ENCODE measurements at regions not wholly inside any gene's neighbourhood (a gene's known extent, or its start where the extent isn't known, plus 50 kb on each side); places are given as distances from the start of the nearest gene placed in this dataset.

DNA sequence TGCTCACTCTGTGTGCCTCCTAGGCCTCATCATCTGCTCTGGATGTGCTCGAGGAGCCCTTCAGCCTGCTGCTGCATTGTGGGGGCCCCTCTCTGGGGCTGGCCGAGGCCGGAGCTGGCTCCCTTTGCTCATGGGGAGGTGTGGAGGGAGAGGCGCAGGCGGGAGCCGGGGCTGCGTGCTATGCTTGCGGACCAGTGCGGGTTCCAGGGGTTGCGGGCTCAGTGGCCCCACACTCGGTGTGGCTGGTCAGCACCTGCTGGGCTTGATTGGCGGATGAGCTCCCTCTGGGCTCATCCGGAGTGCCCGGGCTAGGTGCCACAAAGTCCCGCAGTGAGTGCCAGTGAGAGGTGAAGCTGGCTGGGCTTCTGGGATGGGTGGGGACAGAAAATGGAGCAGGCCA is 264.2 kb downstream of the SI start:
- TF ChIP-seq GATA3 (IDR thresholded peaks at IDR 0.05; ENCODE audit: low read depth, low read length) = no peak
- no peak for TF ChIP-seq GATA2 (IDR thresholded peaks at IDR 0.05; ENCODE audit: low read depth, low read length)

DNA sequence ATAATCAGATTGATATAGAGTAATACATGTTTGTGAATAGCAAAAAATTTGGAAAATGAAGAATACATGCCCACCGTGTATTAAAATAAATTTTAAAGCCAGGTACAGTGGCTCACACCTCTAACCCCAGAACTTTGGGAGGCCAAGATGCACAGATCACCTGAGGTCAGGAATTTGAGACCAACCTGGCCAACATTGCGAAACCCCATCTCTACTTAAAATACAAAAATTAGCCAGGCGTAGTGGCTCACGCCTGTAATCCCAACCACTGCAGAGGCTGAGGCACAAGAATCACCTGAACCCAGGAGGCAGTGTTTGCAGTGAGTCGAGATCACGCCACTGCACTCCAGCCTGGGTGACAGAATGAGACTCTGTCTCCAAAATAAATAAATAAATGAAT is 266.3 kb downstream of the SI start:
- TF ChIP-seq GATA2 (IDR thresholded peaks at IDR 0.05; ENCODE audit: low read depth, low read length) (no peak), GATA3 (IDR thresholded peaks at IDR 0.05; ENCODE audit: low read depth, low read length) (no peak)

DNA sequence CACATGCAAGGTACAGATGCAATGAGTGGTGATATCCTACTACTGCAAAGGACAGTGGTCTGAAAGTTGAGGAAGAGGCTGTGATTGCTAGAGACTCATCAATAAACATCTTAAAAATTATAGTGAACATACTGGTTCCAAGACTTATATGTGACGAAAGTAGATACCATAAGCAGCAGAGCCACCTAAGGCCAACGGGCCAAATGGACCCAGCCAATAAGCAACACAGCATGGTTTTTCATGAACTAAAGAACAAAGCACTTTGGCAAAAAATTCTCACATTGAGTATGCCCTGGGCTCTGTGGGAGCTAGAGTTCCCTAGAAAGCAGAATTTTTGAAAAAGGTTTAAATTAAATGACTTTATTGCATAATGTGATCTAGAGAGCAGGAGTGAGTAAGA is 272.1 kb downstream of the SI start:
- no peak for TF ChIP-seq GATA2 (IDR thresholded peaks at IDR 0.05; ENCODE audit: low read depth, low read length)

DNA sequence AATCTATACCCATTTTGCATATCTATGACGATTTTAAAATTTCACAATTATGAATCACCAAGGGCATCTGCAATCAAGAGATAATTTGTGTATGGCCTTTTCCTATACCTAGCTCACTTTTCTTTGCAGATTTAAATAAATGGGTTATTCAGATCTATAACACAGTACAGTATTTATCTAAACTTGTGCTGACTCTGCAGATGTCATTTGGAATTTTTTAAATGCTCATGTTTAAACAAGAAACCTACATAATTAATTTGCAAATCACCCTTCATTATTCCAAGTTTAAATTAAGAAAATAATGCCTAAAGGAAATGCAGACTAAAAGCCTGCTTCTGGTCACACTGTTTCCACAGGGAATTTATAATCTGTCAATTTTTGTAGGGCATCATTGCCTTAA is 284.2 kb downstream of the SI start:
- TF ChIP-seq GATA2 (IDR thresholded peaks at IDR 0.05; ENCODE audit: low read depth, low read length) (no peak), GATA3 (IDR thresholded peaks at IDR 0.05; ENCODE audit: low read depth, low read length) (no peak)

DNA sequence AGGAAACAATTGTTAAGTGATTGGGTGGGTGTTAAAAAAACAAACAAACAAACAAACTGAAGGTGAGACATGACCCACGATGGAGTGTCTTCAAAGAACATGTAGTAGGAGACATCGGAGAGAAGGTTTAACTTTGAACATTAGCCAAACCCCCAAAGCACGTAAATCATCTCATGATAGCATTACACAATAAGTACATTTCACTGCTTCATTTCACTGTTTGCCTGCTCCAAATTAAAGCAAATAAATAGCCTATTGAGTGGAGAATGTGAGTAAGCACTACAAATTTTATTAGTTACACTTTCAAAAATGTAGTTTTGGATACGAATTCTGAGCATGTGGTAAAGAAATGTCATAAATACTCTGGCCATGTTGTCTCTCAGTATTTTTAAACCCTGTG is 287.0 kb downstream of the SI start:
- TF ChIP-seq GATA3 (IDR thresholded peaks at IDR 0.05; ENCODE audit: low read depth, low read length) = no peak

DNA sequence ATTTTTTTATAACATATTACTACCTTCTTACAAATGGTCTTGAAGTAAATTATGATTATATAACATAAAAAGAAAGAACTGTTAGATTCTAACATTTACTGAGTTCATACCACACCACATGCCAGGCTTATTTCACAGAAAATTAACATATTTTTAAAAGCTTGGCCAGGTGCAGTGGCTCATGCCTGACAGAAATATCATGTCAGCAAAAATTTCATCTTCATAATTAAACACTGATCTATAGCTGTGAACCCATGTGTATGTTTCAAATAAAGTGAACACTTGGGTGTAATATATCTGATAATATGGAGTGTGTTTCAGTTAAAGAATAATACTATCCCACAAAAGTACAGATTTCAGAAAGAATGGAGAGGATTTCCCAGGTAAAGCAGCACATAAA is 296.5 kb downstream of the SI start:
- TF ChIP-seq GATA3 (IDR thresholded peaks at IDR 0.05; ENCODE audit: low read depth, low read length) (no peak), GATA2 (IDR thresholded peaks at IDR 0.05; ENCODE audit: low read depth, low read length) (no peak)

DNA sequence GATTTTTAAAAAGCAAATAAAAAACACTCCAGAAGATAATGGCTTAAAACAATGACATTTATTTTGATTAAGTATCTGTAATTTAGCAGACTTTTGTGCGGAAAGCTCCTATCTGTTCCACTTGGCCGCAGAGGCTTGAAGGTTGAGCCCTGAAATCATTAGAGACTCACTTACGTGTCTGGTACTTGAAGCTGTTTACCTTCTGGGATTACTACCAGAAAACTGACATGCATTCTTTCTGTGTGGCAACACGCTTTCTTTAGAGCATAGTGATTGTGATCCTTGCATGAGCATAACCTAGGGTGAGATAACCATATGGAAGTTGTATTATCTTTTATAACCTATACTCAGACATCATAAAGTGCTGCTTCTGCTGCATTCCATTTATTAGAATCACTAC is 298.5 kb downstream of the SI start:
- TF ChIP-seq GATA2 (IDR thresholded peaks at IDR 0.05; ENCODE audit: low read depth, low read length) (no peak), GATA3 (IDR thresholded peaks at IDR 0.05; ENCODE audit: low read depth, low read length) (no peak)

DNA sequence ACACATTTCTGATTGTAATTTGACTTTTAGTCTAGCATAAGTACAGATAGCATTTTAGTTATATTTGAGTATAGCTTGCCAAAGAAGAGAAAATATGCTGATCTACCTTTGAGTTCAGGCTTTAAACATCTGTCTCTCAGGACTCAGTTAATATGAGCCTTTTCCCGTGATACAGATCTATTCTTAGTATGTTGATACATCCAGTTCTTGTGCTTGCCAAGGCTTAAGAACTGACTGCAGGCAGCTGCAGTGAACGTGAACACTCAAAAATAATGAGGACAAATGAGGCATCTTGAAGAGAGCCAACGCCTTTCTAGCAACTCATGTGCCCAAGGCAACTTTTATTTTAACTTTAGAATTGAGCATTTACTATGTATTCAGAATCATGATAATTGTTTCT is 325.5 kb downstream of the SI start:
- TF ChIP-seq GATA2 (IDR thresholded peaks at IDR 0.05; ENCODE audit: low read depth, low read length) = no peak

DNA sequence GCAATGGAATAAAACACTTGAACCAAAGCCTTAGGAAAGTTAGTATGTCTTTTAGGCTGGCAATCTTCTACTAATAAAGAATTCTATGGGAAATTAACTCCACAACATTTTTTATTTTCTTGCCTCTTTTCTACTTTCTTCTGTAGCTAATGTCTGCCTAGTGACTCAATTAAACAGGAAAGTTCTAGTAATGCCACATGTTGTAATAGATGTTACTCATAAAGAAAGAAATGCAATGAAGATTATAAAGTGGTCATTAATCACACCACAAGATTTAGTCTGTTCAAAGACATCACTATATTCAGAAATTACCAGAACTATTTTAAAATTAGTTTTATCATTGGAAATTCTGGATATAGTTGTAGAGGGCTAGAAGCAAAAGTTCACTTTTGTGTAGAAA is 329.7 kb downstream of the SI start:
- TF ChIP-seq GATA3 (IDR thresholded peaks at IDR 0.05; ENCODE audit: low read depth, low read length) = no peak
- no peak for TF ChIP-seq GATA2 (IDR thresholded peaks at IDR 0.05; ENCODE audit: low read depth, low read length)

DNA sequence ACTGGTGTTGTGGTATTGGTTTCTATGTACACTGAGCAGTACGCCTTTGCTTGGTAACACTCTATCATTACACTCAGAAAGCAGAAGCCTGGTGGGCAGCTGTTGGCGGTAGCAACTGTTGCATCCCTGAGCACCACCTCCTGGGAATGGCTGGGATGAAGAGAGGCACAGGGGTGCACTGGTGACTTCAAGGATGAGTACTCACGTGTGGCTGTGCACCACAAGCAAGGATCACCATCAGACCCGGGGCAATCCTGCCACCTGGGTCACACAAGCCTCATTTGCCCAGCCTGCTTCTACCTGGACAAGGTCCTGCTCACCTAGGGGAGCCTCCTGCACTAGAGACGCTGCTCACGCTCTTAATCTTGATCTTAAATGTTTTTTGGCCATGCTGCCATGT is 336.4 kb downstream of the SI start:
- TF ChIP-seq GATA2 (IDR thresholded peaks at IDR 0.05; ENCODE audit: low read depth, low read length) (no peak), GATA3 (IDR thresholded peaks at IDR 0.05; ENCODE audit: low read depth, low read length) (no peak)

DNA sequence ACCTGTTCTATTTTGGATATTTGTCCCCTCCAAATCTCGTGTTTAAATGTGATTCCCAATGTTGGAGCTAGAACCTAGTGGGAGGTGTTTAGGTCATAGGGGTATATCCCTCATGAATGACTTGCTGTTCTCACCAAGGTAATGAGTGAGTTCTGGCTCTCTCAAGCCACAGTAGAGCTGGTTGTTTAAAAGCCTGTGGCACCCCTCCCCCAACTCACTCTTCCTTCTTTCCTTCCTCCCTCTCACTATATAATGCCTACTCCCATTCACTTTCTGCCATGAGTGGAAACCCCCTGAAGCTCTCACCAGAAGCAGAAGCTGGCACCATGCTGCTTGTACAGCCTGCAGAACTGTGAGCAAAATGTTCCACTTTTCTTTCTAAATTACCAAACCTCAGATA is 341.1 kb downstream of the SI start:
- TF ChIP-seq GATA3 (IDR thresholded peaks at IDR 0.05; ENCODE audit: low read depth, low read length) = no peak
- TF ChIP-seq GATA2 (IDR thresholded peaks at IDR 0.05; ENCODE audit: low read depth, low read length) = no peak

DNA sequence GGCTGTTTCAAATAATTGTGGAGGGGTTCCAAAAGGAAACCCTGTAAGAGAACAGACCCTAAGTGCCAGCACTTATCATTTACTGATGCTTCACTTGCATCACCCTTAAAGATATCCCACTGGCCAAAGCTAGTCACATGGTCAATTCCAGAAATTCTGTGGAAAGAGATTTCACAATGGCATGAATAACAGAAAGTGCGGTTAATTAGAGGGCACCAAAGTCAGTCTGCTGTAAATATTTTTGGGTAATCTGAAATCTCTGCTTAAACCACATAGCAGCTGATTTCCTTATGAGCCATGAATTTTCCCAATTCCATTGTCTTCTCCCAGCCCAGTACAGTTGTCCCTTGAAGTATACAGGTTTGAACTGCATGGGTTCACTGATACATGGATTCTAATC is 346.1 kb downstream of the SI start:
- TF ChIP-seq GATA2 (IDR thresholded peaks at IDR 0.05; ENCODE audit: low read depth, low read length) (no peak), GATA3 (IDR thresholded peaks at IDR 0.05; ENCODE audit: low read depth, low read length) (no peak)

DNA sequence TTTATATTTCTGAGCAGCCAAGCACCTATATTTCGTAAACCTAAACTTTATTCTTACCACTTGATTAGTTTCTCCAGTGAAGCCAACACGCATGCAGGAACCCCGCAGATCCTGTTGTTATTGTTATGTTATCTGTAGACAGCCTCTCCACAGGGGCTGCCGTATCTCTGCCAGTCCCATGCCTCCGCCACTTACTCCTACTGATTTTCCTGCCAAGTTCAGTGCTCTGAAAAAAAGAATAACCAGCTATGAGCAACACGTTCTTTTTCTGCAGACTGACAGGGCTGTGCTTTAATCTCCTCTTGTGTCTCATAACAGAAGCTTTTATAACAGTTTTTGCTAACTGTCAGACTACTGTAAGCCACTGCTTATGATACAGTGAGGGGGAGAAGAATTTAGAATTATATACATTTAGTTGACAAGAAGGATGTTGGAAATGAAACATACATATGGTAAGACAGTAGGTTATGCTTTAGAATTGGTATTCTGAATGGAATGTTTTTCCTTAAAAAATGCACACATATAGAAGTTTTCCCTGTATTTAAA is 347.4 kb downstream of the SI start:
- TF ChIP-seq GATA2 (IDR thresholded peaks at IDR 0.05; ENCODE audit: low read depth, low read length) = no peak
- no peak for TF ChIP-seq GATA3 (IDR thresholded peaks at IDR 0.05; ENCODE audit: low read depth, low read length)

DNA sequence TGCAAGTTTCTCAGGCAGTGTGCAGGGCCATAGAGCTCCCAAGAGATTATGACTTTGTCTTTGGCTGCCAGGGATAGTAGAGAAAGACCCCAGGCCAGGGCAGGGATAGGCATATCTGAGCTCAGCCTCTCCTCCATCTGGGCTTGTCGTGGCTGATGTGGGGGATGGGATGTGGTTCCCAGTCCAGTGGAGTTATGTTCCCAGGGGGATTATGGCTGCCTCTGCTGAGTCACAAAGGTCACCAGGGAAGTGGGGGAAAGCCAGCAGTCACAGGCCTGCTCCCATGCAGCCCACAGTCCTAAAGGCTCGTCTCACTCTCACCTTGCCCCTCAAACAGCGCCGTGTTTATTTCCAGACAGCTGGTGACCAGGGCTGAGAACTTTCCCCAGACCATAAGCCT is 354.9 kb downstream of the SI start:
- TF ChIP-seq GATA2 (IDR thresholded peaks at IDR 0.05; ENCODE audit: low read depth, low read length) = no peak
- no peak for TF ChIP-seq GATA3 (IDR thresholded peaks at IDR 0.05; ENCODE audit: low read depth, low read length)

DNA sequence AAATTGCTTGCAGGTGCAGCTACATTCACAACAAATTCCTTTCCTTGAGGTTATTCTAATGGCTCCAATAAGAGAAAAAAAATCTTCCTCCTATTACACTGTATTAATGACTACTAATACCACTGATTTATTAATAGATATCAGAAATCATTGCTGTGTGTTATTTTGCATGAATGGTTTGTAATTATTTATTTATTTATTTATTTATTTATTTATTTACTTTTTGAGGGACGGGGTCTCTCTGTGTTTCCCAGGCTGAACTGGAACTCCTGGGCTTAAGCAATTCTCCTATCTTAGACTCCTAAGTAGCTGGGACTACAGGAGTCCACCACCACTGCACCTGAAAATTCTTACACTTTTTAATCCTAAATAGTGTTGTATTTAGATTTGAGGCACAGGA is 390.4 kb downstream of the SI start:
- TF ChIP-seq GATA3 (IDR thresholded peaks at IDR 0.05; ENCODE audit: low read depth, low read length) (no peak), GATA2 (IDR thresholded peaks at IDR 0.05; ENCODE audit: low read depth, low read length) (no peak)

DNA sequence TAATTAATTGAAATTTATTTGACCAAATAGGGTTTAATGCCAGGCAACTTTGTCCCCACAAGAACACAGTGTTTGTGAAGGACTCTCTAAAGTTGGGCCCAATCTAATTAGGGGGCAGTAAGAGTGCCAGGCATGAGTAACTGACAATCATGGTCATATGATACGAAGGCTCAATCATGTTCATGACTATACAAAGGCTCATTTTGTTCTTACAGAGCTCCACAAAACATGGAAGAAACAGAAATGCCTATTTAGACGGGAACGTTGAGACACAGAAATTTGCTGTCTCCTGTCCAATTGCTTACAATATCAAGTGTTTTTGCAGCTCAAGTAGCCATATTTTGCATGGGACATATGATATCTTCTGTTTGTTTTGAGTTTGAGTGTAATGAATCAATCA is 391.1 kb downstream of the SI start:
- TF ChIP-seq GATA2 (IDR thresholded peaks at IDR 0.05; ENCODE audit: low read depth, low read length) = no peak
- TF ChIP-seq GATA3 (IDR thresholded peaks at IDR 0.05; ENCODE audit: low read depth, low read length) = no peak

All from SH-SY5Y (cell line).